NOMO-1 treated with DMSO at 0.1 percent for 48 hours (cell line): ENCODE measurements at regions not wholly inside any gene's neighbourhood (a gene's known extent, or its start where the extent isn't known, plus 50 kb on each side); places are given as distances from the start of the nearest gene placed in this dataset.

Source experiments
- DNase-seq: peaks from one replicate; lab custom pipeline; 2025; ENCODE audit not compliant: unreplicated experiment; lab: John Stamatoyannopoulos, UW

GRCh38 chr10:111200505-111201186, 123.8 kb downstream of the ADRA2A start:
- no peak for DNase-seq

GRCh38 chr10:111203615-111204014, 126.8 kb downstream of the ADRA2A start:
- DNase-seq, result no peak

GRCh38 chr10:111204838-111205237, 128.0 kb downstream of the ADRA2A start:
- DNase-seq, result no peak

DNA sequence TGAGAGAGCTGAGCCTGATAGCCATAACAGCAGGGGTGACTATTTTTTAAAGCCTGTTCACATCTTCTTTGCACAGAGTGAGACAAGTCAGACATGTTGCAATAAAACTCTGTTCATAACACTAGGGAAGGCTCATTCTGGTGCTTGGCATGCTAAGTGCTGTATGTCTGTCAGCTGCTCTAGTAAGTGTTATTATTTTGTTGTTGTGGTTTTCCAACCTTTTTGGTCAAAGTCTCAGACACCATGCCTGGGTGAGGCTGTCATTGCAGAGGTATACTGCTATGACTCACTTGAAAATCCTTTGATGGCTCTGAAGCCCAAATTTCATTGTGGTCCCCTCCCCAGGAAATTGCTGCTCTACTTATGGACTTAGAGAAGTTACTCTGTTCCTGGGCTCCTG, 129.7 kb downstream of the ADRA2A start:
- DNase-seq, result no peak

DNA sequence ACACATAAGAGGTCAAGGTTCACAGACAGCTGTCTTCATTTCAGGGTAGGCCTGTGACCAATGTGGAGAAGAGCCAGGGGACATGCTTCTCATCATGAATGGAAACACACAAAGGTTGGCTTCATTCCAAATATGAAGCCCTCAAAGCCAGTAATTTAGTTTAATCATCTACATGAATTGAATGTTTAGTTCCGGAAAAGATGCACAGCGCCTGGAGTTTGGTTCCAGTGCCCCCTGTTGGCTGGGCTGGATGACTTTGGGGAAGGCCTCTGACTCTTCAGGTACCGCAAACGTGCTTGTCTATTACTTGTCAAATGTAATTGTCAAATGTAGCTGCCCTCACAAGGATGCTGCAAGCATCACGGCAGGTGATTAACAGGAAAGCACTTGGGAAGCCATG, 130.7 kb downstream of the ADRA2A start:
- peak; percentile 11 for DNase-seq

DNA sequence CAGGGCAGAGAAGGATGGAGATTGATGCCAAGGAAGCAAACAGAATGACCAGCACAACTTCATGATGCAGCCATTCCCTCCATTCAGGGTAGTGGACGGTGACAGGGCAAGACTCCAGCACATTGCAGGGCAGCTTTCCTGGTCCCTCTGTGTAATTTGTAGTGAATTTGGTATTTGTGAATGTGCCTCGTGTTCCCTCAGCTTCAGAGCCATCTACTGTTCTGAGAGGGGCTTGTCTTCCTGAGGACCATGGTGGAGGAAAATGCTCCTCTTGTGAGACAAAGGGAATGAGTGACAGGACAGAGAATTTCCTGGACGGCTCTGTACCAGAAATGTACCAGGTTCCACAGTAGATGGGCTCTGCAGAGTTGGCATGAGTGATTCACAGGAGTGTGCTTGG, 132.1 kb downstream of the ADRA2A start:
- DNase-seq, result no peak

DNA sequence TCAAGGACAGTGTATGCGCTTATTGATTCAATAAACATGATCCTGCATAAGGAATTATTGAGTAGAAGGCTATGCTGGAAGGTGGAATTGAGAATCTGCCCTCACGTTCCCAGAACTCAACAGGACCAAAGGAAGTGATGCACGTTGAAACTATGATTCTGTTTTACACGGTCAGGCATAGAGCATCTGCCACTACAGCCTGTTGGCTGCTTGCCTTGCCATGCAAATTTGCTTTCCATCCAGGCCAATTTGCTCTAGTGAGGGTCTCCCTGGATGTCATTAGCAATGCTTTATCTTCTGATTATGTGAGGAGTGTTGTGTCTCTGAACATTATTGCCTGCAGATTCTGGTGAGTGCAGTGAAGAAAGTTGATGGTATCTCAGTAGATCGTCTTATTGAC, 132.9 kb downstream of the ADRA2A start:
- no peak for DNase-seq

- DNase-seq, result no peak
Measured at GRCh38 chr10:111211241-111211640, 134.4 kb downstream of the ADRA2A start.

DNA sequence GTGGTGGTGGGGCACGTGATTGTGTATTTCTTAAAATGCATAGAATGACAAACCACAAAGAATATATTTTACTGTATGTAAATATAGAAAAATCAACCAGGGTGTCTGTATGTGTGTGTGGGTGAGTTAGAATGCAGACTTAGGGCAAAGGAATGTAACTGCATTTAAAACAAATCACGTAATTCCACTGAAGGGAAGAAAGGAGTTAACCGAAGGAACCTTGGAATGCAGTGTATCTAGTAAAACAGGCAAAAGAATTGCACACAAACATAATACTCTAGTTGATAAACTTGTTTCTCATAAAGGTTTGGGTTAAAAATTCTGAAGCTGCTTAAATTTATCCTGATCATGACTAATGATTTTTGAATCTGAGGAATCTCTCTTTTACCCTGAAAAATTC, 134.9 kb downstream of the ADRA2A start:
- DNase-seq, result no peak

- no peak for DNase-seq
Measured at GRCh38 chr10:111221682-111222480, 145.1 kb downstream of the ADRA2A start.

DNA sequence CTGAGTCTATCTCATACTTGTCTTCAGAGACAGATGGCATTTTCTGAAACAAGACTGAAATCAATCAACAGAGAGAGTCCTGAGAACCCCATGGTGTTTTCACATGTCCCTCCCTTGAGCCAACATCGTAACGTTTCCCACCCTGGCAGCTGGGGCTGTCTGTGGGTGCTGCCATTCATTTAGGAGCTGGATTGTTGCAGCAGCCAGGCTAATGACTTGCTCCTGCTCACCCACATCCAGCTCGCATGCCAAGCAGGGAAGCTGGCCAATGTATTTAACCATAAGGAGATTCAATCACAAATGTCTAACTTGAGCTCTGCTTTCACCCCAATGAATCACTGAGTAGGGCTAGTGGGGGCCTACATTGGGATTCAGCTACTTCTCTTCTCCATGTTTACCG, 146.1 kb downstream of the ADRA2A start:
- no peak for DNase-seq

DNA sequence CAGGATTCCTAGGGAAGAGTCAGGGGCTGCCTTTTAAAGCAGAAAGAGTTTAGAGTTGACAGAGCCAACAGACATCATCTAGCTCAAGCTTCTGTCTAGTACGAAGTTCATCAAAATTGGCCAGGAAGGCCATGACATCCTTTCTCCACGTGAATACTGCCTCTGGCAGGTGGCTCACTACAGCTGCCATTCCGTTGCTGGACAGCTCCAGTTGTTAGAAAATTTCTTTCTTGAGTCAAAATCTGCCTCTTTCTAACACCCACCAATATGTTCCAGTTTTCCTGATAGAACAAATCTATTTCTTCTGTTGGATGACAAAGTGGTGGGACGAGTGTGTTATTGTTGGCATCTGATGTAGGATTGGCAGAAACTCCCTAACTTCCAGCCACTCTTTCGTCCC, 154.9 kb downstream of the ADRA2A start:
- no peak for DNase-seq

- DNase-seq, result no peak
Measured at GRCh38 chr10:111233439-111233838, 156.6 kb downstream of the ADRA2A start.

GRCh38 chr10:111234234-111234913, 157.5 kb downstream of the ADRA2A start:
- no peak for DNase-seq

- DNase-seq, result no peak
Measured at GRCh38 chr10:111234914-111235302, 158.1 kb downstream of the ADRA2A start.

- no peak for DNase-seq
Measured at GRCh38 chr10:111240348-111240747, 163.5 kb downstream of the ADRA2A start.

DNA sequence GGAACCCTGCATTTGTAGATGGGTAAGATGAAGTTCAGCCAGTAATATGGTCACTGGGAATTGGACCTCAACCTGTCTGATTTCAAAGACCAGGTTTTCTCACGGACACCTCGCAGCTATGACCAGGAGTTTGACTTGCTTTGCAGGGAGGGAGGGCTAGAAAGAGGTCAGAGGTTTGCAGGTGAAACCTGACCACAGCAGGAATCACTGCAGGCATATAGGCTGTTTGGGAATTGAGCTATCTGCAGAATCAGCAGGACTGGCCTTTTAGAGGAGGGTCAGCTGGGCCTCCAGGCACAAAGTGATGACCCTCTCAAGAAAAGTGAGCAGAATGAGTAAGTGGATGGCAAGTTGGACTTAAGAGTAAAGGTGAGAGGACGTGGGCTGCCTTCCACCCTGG, 166.3 kb downstream of the ADRA2A start:
- DNase-seq, result no peak

- no peak for DNase-seq
Measured at GRCh38 chr10:111246136-111246535, 169.3 kb downstream of the ADRA2A start.

DNA sequence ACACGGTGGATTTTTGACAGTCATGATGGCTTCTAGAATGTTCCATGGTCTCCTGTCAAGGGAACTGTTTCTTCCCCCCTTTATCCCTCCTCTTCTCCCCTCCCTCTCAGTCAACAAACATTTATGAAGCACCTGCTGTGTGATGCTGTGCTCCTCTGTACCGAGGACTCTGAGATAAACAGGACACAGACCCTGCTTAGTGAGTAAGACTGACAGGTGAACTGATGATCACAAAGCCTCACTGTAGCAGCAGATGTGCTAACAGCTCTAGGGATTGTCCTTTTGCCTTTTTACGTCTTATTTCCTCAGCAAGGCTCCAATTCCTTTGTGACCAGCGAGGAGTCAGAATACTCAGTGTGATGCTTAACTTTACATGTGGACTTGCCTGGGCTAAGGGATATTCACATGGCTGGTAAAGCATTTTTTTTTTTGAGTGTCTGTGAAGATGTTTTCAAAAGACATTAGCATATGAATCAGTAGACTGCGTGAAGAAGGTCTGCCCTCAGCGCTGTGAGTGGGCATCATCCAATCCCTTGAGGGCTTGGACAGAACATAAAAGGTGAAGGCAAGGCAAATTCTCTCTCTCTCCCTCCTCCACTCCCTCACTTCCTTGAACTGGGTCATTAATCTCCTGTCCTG, 170.1 kb downstream of the ADRA2A start:
- no peak for DNase-seq

GRCh38 chr10:111247781-111248389, 171.1 kb downstream of the ADRA2A start:
- DNase-seq, result no peak

DNA sequence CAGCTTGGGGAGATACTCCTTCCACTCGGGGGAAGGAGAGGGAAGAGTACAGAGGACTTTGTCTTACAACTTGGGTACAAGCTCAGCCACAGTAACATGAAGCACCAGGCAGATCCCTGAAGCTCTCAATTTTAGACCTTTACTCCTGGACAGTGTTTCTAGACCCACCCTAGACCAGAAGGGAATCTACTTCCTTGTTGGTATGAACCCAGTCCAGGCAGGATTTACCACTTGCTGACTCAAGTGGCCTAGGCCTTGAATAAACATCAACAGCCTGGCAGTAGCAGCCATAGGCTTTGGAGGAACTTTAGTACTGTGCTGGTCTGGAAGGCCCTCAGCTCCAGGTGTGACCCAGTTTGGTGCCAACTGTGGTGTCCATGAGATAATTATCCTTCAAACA, 173.1 kb downstream of the ADRA2A start:
- no peak for DNase-seq
